NCI-H1092 treated with DMSO at 0.1 percent for 48 hours (cell line): ENCODE measurements at regions not wholly inside any gene's neighbourhood (a gene's known extent, or its start where the extent isn't known, plus 50 kb on each side); places are given as distances from the start of the nearest gene placed in this dataset.
"Not testable (repeated sequence)": the region's sequence is repeated elsewhere in the genome, so short reads cannot be mapped to it uniquely, and the experiment has no call there.

Experiments
- DNase-seq: peaks from one replicate; lab custom pipeline; 2025; lab: John Stamatoyannopoulos, UW

GRCh38 chr7:54390565-54390964 lies 151.6 kb upstream of the VSTM2A start:
- DNase-seq = no peak

GRCh38 chr7:54392935-54393334 lies 149.2 kb upstream of the VSTM2A start:
- no peak for DNase-seq

GRCh38 chr7:54394834-54395233 lies 147.3 kb upstream of the VSTM2A start:
- peak; percentile 28 for DNase-seq

- no peak for DNase-seq
Measured at GRCh38 chr7:54397836-54398612, 144.2 kb upstream of the VSTM2A start.

GRCh38 chr7:54398863-54399262 lies 143.3 kb upstream of the VSTM2A start:
- no peak for DNase-seq

GRCh38 chr7:54409917-54410316 lies 132.3 kb upstream of the VSTM2A start:
- DNase-seq = no peak

- DNase-seq = no peak
Measured at GRCh38 chr7:54416678-54417077, 125.5 kb upstream of the VSTM2A start.

GRCh38 chr7:54419209-54419608 lies 123.0 kb upstream of the VSTM2A start:
- no peak for DNase-seq

- no peak for DNase-seq
Measured at GRCh38 chr7:54426406-54426805, 115.8 kb upstream of the VSTM2A start.

GRCh38 chr7:54429111-54429510 lies 113.1 kb upstream of the VSTM2A start:
- no peak for DNase-seq

GRCh38 chr7:54439391-54439790 lies 102.8 kb upstream of the VSTM2A start:
- DNase-seq = no peak

GRCh38 chr7:54444046-54444686 lies 98.0 kb upstream of the VSTM2A start:
- DNase-seq = not testable (repeated sequence)

GRCh38 chr7:54453168-54453567 lies 89.0 kb upstream of the VSTM2A start:
- DNase-seq = not testable (repeated sequence)

- not testable (repeated sequence) for DNase-seq
Measured at GRCh38 chr7:54454700-54455099, 87.5 kb upstream of the VSTM2A start.

GRCh38 chr7:54465095-54465494 lies 77.1 kb upstream of the VSTM2A start:
- no peak for DNase-seq

- no peak for DNase-seq
Measured at GRCh38 chr7:54469740-54470139, 72.4 kb upstream of the VSTM2A start.

GRCh38 chr7:54476609-54477008 lies 65.6 kb upstream of the VSTM2A start:
- no peak for DNase-seq

GRCh38 chr7:54477083-54477482 lies 65.1 kb upstream of the VSTM2A start:
- no peak for DNase-seq

- peak; percentile 11 for DNase-seq
Measured at GRCh38 chr7:54483523-54483922, 58.7 kb upstream of the VSTM2A start.

GRCh38 chr7:54485044-54485443 lies 57.1 kb upstream of the VSTM2A start:
- peak; percentile 44 for DNase-seq
